GM21528 (cell line): ENCODE measurements at regions not wholly inside any gene's neighbourhood (a gene's known extent, or its start where the extent isn't known, plus 50 kb on each side); places are given as distances from the start of the nearest gene placed in this dataset.

Experiments used
- ATAC-seq: cut with Tn5 transposase; IDR thresholded peaks from one replicate; pipeline ENCODE4 v1.9.1; 2021; ENCODE audit warnings: mild to moderate bottlenecking, moderate library complexity; ENCODE audit not compliant: unreplicated experiment, low FRiP score

DNA sequence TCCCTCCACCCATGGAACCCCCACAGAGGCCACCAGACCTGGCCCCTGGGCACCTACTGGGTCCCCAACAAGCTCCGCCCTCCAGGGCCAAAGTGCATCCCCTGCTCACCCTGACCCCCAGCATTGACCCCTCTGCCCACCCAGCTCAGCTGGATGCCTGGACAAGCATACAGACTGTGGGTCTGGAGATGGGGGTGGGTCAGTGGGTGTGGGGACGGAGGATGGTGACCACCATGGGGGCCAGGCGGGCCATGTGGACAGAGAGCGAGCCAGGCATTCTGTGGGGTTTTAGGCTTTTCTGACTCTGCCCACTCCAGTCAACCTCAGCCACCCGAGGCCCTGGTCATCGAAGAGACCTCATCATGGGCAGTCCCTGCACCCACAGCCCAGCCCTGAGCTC is 183.7 kb downstream of the BRD1 start:
- no peak for ATAC-seq

DNA sequence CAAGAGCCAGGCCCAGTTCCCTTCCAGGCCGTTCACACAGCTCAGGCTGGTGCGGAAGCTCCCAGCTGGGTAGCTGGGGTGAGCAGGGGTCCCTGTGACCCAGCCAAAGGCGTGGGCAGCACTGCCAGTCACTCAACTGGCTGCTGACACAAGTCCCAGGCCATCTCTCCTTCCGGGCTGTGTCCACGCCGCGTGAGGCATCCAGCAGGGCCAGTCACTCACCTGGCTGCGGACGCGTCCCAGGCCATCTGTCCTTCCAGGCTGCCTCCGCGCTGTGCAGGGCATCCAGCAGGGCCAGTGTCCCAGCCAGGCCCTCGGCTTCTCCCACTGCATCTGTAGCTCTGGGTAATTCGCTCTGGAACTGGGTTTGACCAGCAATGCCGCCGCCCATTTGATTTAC is 184.2 kb downstream of the BRD1 start:
- no peak for ATAC-seq

DNA sequence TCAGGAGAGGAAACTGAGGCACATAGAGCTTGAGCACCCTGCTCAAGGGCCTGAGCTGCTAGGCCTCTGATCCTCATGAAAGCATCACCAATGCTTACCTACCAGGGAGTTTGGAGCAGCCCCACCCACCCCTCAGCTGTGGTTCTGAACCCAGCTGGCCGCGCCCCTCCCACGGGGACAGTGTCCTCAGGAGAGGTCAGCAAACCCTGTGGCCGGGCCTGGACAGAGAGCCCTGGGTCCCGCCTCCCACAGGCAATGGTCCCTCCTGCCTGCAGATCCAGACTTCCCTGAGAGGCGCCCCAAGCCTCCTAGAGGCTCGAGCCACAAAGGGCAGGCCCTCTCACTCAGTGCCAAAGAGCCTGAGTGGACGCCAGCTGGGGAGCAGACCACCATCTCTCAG is 184.9 kb downstream of the BRD1 start:
- no peak for ATAC-seq

DNA sequence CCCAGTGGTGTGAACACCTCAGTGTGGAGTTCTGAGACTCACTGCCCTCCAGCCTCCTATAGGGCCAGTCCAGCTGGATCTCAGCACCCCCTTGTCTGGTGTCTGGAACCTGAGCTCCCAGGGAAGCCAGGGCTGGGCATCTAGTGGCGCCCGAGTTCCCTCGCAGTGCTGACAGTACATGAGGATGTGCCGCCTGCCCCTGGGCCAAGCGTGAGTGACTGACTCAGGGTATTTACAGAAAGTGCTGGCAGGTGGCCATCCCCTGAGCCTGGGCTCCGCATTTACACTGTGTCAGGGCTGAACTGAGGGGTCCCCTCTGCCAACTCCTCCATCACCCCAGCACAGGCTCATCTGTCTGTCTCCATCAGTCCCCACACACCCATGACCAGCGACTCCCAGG is 185.3 kb downstream of the BRD1 start:
- no peak for ATAC-seq

DNA sequence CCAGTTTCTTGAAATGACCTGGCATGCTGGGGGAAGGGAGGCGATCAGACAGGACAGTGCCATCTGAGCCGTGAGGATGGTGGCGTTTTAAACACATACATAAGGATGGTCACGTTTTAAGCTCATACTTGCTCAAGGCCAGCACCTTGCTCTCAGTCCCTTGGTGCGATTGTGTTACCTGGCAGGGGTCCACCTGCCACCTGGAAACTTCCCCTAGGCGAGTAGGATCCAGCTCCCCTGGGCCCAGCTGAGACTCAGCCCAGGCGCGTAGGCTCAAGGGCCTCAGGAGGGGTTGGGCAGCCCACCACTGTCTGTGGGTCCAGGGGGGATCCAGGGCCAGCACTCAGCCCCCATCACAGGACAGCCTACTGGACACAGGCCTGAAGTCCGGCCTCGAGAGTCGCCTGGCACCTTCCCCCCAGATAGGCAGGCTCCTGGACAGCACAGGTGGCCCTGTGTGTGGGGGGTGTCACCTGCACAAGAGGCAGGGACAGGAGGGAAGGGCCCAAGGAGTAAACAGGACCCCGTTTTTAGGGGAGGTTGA is 185.8 kb downstream of the BRD1 start:
- no peak for ATAC-seq

DNA sequence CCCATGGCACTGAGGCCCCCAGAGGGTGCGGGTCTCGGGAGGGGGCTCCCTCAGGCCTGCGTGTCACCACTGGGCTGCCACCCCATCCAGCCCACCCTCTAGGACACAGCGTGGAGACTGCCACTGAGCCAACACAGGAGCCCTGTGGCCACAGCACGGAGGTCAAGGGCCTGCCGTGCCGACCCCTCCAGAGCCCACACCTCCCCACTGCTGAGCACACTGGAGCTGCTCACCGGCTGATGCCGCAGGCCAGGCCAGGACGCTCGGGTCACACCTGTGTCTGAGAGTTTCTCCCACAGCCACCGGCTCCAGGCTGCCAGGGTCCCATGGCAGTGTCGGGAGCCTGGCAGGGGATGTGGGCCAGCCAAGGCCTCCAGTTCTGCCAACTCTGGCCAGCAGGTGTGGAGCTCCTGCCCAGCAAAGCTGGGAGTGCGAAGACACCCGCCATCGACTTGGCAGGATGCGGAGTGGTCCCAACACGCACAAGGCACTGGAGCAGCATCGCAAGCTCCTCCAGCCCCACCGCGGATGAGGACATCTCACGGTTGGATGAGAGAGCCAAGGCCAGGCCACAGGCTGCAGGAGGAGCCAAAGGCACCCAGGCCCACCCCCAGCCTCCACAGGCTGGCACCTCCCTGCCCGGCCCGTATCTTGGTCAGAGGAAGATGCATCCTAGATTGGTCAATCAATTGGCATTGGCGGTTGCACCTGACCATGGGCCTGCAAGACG is 187.1 kb downstream of the BRD1 start:
- no peak for ATAC-seq

DNA sequence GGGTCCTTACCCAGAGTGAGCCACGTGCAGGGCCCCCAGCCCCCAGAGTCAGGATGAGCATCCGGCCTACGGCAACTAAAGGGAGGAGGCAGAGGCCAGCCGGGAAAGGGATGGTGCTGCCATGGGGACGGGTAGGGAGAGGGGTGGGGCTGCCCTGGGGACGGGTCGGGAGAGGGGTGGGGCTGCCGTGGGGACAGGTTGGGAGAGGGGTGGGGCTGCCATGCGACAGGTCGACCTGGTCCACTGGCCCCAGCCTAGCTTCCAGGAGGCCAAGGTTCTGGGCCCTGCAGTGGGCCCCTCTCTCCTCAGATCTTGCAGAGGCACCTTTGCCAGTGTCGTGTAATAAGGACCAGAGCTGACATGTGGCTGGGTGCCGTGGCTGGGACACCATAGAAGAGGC is 187.7 kb downstream of the BRD1 start:
- ATAC-seq, result no peak

DNA sequence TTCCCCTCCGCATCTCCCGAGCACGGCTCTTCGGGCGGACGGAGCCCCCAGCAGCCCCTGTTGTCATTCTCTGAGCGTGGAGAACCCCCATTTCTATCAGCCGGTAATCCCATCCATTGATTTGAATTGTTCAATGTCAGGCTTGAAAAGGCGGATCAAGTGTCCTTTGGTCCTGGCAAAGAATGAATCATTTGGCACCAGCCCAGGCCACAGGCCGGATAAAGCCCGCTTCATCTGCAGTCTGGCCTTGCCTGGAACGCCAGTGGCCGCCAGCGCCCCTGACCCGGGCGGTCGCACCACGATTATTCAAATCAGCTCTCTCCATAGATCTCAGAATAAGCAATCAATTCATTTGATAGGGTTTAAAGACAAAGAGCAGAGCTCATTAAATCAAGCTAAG is 188.9 kb downstream of the BRD1 start:
- ATAC-seq, result no peak

DNA sequence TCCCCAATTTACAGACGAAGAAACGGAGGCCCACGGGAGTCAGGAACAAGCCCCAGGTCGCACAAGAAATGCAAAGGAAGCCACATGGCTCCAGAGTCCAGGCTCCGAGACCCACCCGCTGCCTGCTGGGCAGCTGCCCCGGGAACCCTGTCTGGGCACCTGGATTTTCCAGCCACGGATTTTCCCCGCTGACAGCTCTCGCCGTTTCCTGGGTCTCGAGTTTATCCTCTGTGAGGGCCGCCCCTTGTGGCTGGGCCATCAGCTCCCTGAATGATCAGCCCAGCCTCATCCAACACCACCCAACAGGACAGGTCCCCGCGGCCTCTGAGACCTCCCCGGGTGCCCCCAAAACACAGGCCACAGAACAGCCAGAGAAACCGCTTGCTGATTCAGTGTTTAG is 189.7 kb downstream of the BRD1 start:
- no peak for ATAC-seq

DNA sequence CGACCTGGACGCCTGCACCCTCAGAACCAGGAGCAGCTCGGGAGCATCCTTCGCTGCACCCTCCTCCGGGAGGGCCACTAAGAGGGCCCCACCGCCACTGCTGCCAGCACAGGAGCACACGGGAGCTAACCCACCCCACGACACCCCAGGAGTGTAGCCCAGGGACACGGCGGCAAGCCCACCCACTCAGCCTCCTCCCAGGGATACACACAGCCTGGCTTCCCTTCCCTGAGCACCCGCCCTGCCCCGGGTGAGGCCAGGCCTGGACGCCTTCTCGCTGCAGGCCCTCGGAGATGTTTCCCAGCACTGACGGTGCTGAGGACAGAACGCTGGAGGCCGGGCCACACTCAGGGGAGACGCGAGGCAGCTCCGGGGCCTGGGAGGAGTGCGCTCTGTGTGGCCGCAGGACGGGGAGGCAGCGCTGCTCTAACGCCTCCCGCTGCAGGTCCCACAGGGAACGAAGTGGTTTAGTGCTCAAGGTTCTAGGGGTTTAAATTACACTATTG is 190.4 kb downstream of the BRD1 start:
- no peak for ATAC-seq

DNA sequence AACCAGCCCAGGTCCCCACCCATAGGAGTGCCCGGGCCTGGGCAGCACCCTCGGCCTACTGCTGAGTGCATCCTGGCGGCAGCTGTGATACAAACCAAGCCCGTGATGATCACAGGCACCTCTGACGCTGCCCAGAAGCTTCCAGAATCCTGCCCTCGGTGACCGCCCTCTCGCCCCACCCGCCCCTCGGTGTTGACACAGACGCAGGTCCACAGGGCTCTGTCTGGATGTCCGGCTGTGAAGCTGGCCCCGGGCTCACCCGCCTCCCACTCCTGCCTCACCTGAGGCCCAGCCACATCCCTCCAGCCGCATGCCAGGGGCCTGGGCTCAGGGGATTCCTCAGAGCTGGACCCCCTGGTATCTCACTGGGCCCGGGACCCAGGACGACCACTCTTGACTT is 191.0 kb downstream of the BRD1 start:
- no peak for ATAC-seq

DNA sequence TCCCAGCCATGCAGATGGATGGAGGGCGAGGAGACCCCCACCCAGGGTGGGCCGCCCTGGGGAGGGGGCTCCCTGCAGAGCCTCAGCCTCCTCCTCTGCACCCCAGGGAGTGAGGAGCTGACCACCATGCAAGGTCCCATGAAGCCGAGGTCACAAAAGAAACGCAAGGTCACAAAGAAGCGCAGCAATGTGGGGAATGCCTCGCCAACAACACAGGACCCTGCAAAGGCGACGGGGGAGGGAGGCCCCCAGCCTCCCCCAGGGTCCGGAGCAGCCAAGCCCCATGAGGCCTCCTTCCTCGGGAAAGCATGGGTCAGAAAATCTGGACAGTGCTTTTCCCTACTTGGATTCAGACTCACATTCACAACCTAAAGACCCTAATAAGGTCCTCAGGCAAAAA is 191.5 kb downstream of the BRD1 start:
- ATAC-seq, result no peak

DNA sequence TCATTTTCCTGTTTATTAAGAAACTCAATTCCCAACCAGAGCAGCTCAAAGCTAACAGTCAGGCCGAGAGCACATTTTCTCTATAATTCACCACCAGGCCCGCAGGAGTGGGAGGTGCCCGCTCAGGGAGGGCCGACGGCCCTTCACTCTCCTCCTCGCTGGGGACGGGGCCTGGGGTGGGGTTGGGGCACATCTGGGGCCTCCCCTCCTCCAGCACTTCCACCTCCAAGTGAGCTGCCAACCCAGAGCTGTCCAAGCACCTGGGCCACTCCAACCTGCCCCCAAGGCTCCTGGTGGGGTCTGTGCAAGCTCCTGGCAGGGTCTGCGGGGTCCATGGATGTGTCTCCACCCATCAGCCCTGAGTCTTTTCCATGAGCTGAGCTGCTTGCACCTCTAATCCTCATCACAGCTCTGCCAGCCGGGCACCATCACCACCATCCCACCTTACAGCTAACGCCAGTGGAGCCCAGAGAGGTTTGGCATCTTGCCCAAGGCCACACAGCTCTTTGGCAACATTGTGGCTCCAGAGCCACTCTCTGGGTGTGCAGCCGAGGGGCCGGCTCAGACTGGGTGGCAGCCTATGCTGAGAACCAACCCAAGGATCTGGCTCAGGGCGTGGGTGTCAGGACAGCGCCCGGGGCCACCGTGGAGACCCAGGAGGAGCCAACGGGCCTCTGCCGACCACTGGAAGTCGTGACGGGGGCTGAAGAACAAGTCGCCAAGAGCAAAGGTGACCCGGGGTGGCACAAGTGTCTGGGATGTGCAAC is 193.5 kb downstream of the BRD1 start:
- ATAC-seq, result no peak

DNA sequence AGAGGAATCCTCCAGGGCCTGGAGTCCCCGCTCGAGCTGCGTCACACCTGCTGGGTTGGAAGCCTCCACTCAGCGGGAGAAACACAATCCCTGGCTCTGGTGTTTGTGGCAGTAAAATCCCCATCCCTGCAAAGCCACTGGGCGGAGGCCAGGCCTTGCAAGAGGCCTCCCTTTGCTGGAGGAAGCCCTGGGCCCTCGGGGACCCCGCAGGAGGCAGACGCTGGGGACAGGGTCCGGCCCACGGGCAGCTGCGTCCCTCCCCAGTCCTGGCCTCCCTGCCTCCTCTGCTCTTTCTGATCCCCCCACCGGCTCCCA is 194.7 kb downstream of the BRD1 start:
- ATAC-seq, result no peak

DNA sequence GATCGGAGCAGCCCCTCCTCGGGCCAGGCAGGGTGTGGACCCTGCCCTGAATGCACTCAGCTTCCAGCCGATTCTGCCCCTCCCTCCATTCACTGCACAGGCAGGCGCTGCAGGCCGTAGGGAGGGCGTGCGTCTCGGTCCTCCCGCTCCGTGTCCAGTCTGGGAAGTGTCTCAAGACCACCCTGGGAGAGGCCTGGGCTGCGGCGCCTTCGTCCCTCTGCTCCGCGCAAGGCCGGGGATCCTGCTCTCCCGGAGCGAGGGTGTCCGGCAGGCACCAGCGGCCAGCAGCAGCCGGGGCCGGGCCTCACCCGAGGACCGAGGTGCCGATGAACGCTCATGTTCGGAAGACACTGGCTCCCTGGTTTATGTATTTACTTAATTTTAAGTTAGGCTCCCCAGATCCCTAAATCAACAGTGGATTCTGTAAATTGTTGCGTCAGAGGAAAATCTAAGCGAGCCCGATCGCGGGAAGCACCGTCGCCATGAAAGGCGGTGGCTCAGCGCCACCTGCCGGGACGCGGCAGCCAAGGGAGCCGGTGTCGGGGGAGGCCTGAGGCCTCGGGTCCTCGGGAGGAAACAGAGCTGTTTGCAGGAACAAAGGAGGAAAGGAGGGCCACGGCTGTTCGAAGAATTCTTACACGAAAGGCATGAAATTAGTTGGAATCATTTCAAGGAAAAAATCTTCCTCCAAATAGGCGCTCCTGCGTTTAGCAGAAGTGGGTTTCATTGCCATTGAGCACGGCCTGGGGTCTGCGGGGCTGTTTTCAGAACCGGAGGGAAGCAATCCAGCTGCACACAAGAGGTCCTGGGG is 195.3 kb downstream of the BRD1 start:
- no peak for ATAC-seq

DNA sequence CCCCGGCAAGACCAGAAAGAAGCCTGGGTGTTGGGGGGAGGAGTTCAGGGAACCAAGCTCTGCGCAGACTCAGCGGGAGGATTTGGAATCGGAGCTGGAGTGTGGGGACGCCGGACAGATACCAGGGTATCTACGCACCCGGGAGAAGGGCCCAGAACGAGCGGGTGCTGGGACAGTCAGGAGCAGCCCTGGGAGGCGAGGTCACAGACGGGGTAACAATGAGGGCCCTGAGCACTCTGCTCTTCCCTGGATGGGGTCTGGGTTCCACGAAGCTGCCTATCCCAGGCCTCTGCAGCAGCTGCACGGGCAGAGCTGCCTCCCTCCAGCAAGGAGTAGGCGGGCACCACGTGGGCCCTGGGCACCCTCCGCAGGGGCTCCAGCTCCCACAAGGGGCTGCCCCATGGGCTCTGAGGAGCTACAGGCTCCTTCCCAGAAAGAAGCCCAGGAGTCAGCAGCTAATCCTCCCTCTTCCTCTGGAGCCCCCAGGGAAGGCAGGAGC is 197.2 kb downstream of the BRD1 start:
- ATAC-seq, result no peak

DNA sequence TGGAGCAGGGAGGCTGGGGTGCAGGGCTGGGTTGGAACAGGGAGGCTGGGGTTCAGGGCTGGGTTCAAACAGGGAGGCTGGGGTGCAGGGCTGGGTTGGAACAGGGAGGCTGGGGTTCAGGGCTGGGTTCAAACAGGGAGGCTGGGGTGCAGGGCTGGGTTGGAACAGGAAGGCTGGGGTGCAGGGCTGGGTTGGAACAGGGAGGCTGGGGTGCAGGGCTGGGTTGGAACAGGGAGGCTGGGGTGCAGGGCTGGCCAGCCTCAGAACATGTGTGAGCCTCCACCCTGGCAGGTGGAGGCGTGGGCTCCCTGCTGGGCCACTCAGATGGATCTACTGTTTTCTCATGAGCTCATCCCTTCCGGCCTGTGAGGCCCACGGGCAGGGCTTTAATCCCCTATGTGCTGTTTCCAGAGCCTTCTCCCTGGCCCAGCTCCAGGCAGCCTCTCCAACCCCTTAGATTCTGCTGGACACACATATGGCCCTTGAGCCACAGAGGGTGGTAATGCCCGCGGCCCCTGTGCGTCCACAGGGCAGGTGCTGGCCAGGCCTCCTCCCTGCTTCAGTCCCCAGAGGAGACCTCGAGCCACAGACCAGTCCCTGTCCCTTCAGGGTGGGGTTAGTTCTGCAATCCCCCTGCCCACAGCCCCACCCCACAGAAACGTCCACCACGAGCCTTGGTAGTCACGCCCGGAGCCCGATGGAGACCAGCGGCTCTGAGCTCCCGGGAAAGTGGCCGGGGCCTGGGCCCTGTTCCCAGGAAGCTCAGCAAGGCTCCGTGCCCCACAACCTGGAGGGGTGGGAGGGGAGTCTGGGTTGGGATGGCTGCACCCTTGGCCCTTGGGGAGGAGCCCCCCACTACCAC is 197.9 kb downstream of the BRD1 start:
- ATAC-seq, result no peak

DNA sequence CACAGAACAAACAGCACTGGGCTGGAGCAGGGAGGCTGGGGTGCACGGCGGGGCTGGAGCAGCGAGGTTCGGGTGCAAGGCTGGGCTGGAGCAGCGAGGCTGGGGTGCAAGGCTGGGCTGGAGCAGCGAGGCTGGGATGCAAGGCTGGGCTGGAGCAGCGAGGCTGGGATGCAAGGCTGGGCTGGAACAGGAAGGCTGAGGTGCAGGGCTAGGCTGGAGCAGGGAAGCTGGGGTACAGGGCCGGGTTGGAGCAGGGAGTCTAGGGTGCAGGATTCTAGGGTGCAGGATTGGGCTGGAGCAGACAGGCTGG is 198.5 kb downstream of the BRD1 start:
- ATAC-seq, result no peak

DNA sequence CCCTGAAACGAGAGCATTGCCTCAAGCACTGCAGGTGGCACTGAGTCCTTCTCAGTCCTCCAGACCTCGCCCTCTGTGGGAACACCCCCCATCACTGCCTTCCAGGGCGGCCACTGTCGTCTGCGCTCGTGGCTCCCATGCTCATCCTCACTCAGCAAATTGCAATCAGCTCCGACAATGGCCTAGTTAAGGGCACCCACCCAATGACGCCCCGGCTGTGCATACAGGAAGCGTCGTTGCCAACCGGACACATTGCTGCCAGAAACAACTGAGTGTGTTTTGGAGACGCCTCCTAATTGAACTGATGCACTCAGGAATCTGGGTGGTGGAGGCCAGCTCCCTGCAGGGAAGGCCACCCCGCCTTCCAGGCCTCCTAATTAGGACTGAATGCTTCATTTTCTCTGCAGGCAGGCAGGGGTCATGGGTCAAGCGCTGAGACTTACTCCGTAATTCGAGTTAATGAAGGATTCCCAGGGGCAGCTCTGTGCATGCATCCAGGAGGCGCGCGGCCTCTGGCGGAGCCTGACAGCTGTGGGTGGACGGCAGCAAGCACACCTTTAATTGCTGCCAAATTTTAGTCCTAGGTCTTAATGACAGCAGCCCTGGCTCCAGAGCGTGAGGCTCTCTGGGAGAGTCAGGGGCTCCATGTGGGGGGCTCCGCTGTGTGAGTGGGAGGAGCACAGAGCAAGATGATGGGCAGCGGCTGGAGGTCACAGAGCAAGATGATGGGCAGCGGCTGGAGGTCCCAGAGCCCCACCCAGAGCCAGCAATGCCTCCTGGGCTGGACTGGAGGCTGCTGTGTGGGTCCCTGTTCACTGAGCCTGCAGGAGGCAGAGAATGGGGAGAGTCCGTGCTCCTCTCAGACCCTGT is 199.0 kb downstream of the BRD1 start:
- no peak for ATAC-seq
